Prostate gland (tissue), 2 donors: ENCODE measurements at regions not wholly inside any gene's neighbourhood (a gene's known extent, or its start where the extent isn't known, plus 50 kb on each side); places are given as distances from the start of the nearest gene placed in this dataset.

Experiments
- DNase-seq: peaks from one replicate; pipeline ENCODE4 v3.0.0-alpha.2; 2019; ENCODE audit warnings: low spot score
- H3K27ac ChIP-seq, 2 donors: fragments of 200-600 bp; sonication (generic); 2 replicates each; pipeline ENCODE4 v1.5.1; 2017 to 2019
- H3K27me3 ChIP-seq: fragments of 200-600 bp; sonication (generic); replicated peaks from 2 replicates; pipeline ENCODE4 v1.5.1; 2019; ENCODE audit not compliant: insufficient read depth
- H3K36me3 ChIP-seq, 2 donors: fragments of 200-600 bp; sonication (generic); 1 replicate in 1 of 2; 2 replicates in 1 of 2; pipeline versions ENCODE4 v1.5.1 to v1.8.1; 2017 to 2019
- H3K4me1 ChIP-seq: fragments of 200-600 bp; sonication (generic); replicated peaks from 2 replicates; pipeline ENCODE4 v1.5.1; 2019
- H3K4me3 ChIP-seq, 2 donors: fragments of 200-600 bp; sonication (generic); 2 replicates each; pipeline ENCODE4 v1.5.1; 2017 to 2019
- H3K9me3 ChIP-seq: fragments of 200-600 bp; sonication (generic); 2 replicates; pipeline ENCODE4 v1.5.1; 2017
- POLR2A ChIP-seq: fragments of 450-650 bp; IDR thresholded peaks from one replicate; pipeline ENCODE4 v1.6.1; 2016; ENCODE audit warnings: antibody characterized with exemption, mild to moderate bottlenecking
- POLR2AphosphoS5 ChIP-seq: sonication (generic); formaldehyde crosslinking; IDR thresholded peaks from one replicate; pipeline ENCODE4 v1.6.1; 2017; ENCODE audit warnings: antibody characterized with exemption
- WGBS: methylation state at CpG from one replicate; pipeline ENCODE4 v1.1.5; 2018; 5-methylcytosine and 5-hydroxymethylcytosine counted together
- intact Hi-C: fragments of 100-400 bp; cut with DNase I; formaldehyde crosslinking; loops from one replicate; pipeline ENCODE4 v1.14.2; 2022
- TF ChIP-seq, protein P1 (sequence below), 4 experiments: fragments of 200-600 bp in 2 of 4; fragments of 450-650 bp in 2 of 4; sonication (generic) in 2 of 4; IDR thresholded peaks; 1 replicate in 3 of 4; 2 replicates in 1 of 4; pipeline ENCODE4 v1.5.1; 2016 to 2019; ENCODE audit warnings: antibody characterized with exemption in 4 of 4, mild to moderate bottlenecking in 2 of 4, moderate library complexity in 2 of 4

- H3K27me3 ChIP-seq, result no peaks in the 10 kb centered on the region
- DNase-seq, result no peak
- intact Hi-C loops, result no loop called here
- no peak overlapping the region for H3K4me3 ChIP-seq
- H3K9me3 ChIP-seq, result no peaks in the 10 kb centered on the region
- H3K36me3 ChIP-seq, result no peaks in the 10 kb centered on the region
- H3K4me1 ChIP-seq, result no peaks in the 10 kb centered on the region
- H3K27ac ChIP-seq, result no peak overlapping the region
- WGBS, result 88% methylated on average over 13 of the region's 13 CpGs
- TF ChIP-seq POLR2AphosphoS5 (no peak), POLR2A (no peak)
- TF ChIP-seq, protein P1, sequence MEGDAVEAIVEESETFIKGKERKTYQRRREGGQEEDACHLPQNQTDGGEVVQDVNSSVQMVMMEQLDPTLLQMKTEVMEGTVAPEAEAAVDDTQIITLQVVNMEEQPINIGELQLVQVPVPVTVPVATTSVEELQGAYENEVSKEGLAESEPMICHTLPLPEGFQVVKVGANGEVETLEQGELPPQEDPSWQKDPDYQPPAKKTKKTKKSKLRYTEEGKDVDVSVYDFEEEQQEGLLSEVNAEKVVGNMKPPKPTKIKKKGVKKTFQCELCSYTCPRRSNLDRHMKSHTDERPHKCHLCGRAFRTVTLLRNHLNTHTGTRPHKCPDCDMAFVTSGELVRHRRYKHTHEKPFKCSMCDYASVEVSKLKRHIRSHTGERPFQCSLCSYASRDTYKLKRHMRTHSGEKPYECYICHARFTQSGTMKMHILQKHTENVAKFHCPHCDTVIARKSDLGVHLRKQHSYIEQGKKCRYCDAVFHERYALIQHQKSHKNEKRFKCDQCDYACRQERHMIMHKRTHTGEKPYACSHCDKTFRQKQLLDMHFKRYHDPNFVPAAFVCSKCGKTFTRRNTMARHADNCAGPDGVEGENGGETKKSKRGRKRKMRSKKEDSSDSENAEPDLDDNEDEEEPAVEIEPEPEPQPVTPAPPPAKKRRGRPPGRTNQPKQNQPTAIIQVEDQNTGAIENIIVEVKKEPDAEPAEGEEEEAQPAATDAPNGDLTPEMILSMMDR (IDR thresholded peaks at IDR 0.05), result no peak
Measured at GRCh38 chr17:77815127-77815905, 143.2 kb upstream of the TNRC6C start.

GRCh38 chr17:77817953-77818352 is 140.6 kb upstream of the TNRC6C start:
- H3K9me3 ChIP-seq, result no peaks in the 10 kb centered on the region
- TF ChIP-seq POLR2A (no peak), POLR2AphosphoS5 (no peak)
- TF ChIP-seq, protein P1 (IDR thresholded peaks at IDR 0.05), result no peak
- WGBS, result 93% methylated on average over 4 of the region's 4 CpGs
- no peaks in the 10 kb centered on the region for H3K4me1 ChIP-seq
- DNase-seq, result no peak
- no peaks in the 10 kb centered on the region for H3K27me3 ChIP-seq
- no peak overlapping the region for H3K4me3 ChIP-seq
- no peaks in the 10 kb centered on the region for H3K36me3 ChIP-seq
- no peak overlapping the region for H3K27ac ChIP-seq
- intact Hi-C loops, result no loop called here

DNA sequence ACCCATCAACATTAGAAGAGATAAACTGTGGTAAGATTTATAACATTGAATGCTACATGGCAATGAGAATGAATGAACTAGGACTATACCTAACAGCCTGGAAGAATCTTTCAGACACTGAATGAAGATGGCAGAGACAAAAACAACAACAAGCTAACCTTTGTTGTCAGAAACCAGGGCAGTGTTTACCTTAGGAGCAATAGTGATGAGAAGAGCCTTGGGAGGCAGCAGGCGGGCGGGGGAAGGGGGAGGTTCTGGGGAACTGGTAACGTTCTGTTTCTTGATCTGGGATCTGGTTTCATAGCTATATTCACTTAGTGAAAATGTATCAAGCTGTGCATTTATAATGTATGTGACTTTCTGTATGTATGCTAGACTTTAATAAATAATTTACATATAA is 139.0 kb upstream of the TNRC6C start:
- Histone ChIP-seq H3K4me1 (no peaks in the 10 kb centered on the region), H3K4me3 (no peak overlapping the region), H3K9me3 (no peaks in the 10 kb centered on the region), H3K27me3 (no peaks in the 10 kb centered on the region), H3K36me3 (no peaks in the 10 kb centered on the region), H3K27ac (no peak overlapping the region)
- DNase-seq, result no peak
- WGBS, result 75% methylated on average over 3 of the region's 3 CpGs
- intact Hi-C loops, result no loop called here
- no peak for TF ChIP-seq POLR2AphosphoS5
- TF ChIP-seq POLR2A, result no peak
- TF ChIP-seq, protein P1 (IDR thresholded peaks at IDR 0.05), result no peak

GRCh38 chr17:77821114-77821513 is 137.4 kb upstream of the TNRC6C start:
- Histone ChIP-seq H3K4me1 (no peaks in the 10 kb centered on the region), H3K27ac (no peak overlapping the region), H3K36me3 (no peaks in the 10 kb centered on the region), H3K4me3 (no peak overlapping the region), H3K9me3 (no peaks in the 10 kb centered on the region), H3K27me3 (no peaks in the 10 kb centered on the region)
- intact Hi-C loops, result no loop called here
- 81% methylated on average over 8 of the region's 8 CpGs for WGBS
- no peak for DNase-seq
- no peak for TF ChIP-seq POLR2AphosphoS5
- TF ChIP-seq, protein P1 (IDR thresholded peaks at IDR 0.05), result no peak
- no peak for TF ChIP-seq POLR2A

- DNase-seq, result no peak
- TF ChIP-seq, protein P1 (IDR thresholded peaks at IDR 0.05), result no peak
- TF ChIP-seq POLR2AphosphoS5 (no peak), POLR2A (no peak)
Measured at GRCh38 chr17:77822302-77823030, 136.0 kb upstream of the TNRC6C start.

More at GRCh38 chr17:77822302-77823030, 136.0 kb upstream of the TNRC6C start:
- Histone ChIP-seq H3K27ac (no peak overlapping the region), H3K4me1 (no peaks in the 10 kb centered on the region), H3K36me3 (no peaks in the 10 kb centered on the region), H3K9me3 (no peaks in the 10 kb centered on the region), H3K27me3 (no peaks in the 10 kb centered on the region), H3K4me3 (no peak overlapping the region)
- intact Hi-C loops, result no loop called here
- WGBS, result 64% methylated on average over 22 of the region's 22 CpGs
